ENCODE measurements at regions not wholly inside any gene's neighbourhood (a gene's known extent, or its start where the extent isn't known, plus 50 kb on each side); places are given as distances from the start of the nearest gene placed in this dataset.

GRCh38 chr15:35907511-35907910 is 361.5 kb upstream of the DPH6 start:
- Histone ChIP-seq H3K79me2 (ENCODE audit: low read depth) (no peaks in the 10 kb centered on the region), H4K20me1 (ENCODE audit: low read depth) (no peaks in the 10 kb centered on the region), H3K4me3 (no peak overlapping the region), H3K9me3 (ENCODE audit: low read depth) (no peaks in the 10 kb centered on the region), H3F3A (ENCODE audit: low read depth) (no peaks in the 10 kb centered on the region), H3K9ac (no peak overlapping the region), H3K27me3 (no peaks in the 10 kb centered on the region), H2AFZ (replicated peaks) (peak overlapping the region; percentile 3), H3K27ac (no peak overlapping the region), H3K4me1 (no peaks in the 10 kb centered on the region), H3K4me2 (no peak overlapping the region), H3K36me3 (no peaks in the 10 kb centered on the region)
- TF ChIP-seq EZH2 (IDR thresholded peaks at IDR 0.05) (no peak), EZH2phosphoT487 (IDR thresholded peaks at IDR 0.05) (no peak)
- TF ChIP-seq, protein P1, sequence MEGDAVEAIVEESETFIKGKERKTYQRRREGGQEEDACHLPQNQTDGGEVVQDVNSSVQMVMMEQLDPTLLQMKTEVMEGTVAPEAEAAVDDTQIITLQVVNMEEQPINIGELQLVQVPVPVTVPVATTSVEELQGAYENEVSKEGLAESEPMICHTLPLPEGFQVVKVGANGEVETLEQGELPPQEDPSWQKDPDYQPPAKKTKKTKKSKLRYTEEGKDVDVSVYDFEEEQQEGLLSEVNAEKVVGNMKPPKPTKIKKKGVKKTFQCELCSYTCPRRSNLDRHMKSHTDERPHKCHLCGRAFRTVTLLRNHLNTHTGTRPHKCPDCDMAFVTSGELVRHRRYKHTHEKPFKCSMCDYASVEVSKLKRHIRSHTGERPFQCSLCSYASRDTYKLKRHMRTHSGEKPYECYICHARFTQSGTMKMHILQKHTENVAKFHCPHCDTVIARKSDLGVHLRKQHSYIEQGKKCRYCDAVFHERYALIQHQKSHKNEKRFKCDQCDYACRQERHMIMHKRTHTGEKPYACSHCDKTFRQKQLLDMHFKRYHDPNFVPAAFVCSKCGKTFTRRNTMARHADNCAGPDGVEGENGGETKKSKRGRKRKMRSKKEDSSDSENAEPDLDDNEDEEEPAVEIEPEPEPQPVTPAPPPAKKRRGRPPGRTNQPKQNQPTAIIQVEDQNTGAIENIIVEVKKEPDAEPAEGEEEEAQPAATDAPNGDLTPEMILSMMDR (IDR thresholded peaks at IDR 0.05): no peak
- Mint-ChIP-seq H3K36me3 (no peaks in the 10 kb centered on the region), H3K9me3 (no peaks in the 10 kb centered on the region), H3K4me3 (no peak overlapping the region), H3K4me1 (no peaks in the 10 kb centered on the region), H3K27ac (no peak overlapping the region), H3K27me3 (ENCODE audit: insufficient read depth, low read depth) (no peaks in the 10 kb centered on the region)
- no peak for DNase-seq (ENCODE audit: low spot score)

GRCh38 chr15:35909414-35909813 is 363.4 kb upstream of the DPH6 start:
- Histone ChIP-seq H3K4me1 (no peaks in the 10 kb centered on the region), H3K9ac (no peak overlapping the region), H3F3A (ENCODE audit: low read depth) (no peaks in the 10 kb centered on the region), H3K36me3 (no peaks in the 10 kb centered on the region), H2AFZ (replicated peaks) (no peak overlapping the region), H3K79me2 (ENCODE audit: low read depth) (no peaks in the 10 kb centered on the region), H3K27ac (no peak overlapping the region), H3K9me3 (ENCODE audit: low read depth) (no peaks in the 10 kb centered on the region), H3K4me2 (no peak overlapping the region), H3K27me3 (no peaks in the 10 kb centered on the region), H3K4me3 (no peak overlapping the region), H4K20me1 (ENCODE audit: low read depth) (no peaks in the 10 kb centered on the region)
- Mint-ChIP-seq H3K27ac (no peak overlapping the region), H3K4me1 (no peaks in the 10 kb centered on the region), H3K27me3 (ENCODE audit: insufficient read depth, low read depth) (no peaks in the 10 kb centered on the region), H3K4me3 (no peak overlapping the region), H3K36me3 (no peaks in the 10 kb centered on the region), H3K9me3 (no peaks in the 10 kb centered on the region)
- no peak for TF ChIP-seq EZH2phosphoT487 (IDR thresholded peaks at IDR 0.05)
- no peak for TF ChIP-seq EZH2 (IDR thresholded peaks at IDR 0.05)
- TF ChIP-seq, protein P1 (IDR thresholded peaks at IDR 0.05): no peak
- DNase-seq (ENCODE audit: low spot score): no peak

GRCh38 chr15:35910227-35910626 is 364.3 kb upstream of the DPH6 start:
- no peak overlapping the region for H3K4me3 Mint-ChIP-seq
- H3K4me1 ChIP-seq: no peaks in the 10 kb centered on the region
- no peak overlapping the region for H2AFZ ChIP-seq (replicated peaks)
- no peak overlapping the region for H3K9ac ChIP-seq
- H3F3A ChIP-seq (ENCODE audit: low read depth): no peaks in the 10 kb centered on the region
- H3K9me3 ChIP-seq (ENCODE audit: low read depth): no peaks in the 10 kb centered on the region
- DNase-seq (ENCODE audit: low spot score): no peak
- H3K9me3 Mint-ChIP-seq: no peaks in the 10 kb centered on the region
- no peak overlapping the region for H3K27ac Mint-ChIP-seq
- H3K27me3 Mint-ChIP-seq (ENCODE audit: insufficient read depth, low read depth): no peaks in the 10 kb centered on the region
- H3K4me2 ChIP-seq: no peak overlapping the region
- H3K79me2 ChIP-seq (ENCODE audit: low read depth): no peaks in the 10 kb centered on the region
- no peak overlapping the region for H3K27ac ChIP-seq
- no peak overlapping the region for H3K4me3 ChIP-seq
- no peaks in the 10 kb centered on the region for H4K20me1 ChIP-seq (ENCODE audit: low read depth)
- no peaks in the 10 kb centered on the region for H3K36me3 Mint-ChIP-seq
- H3K36me3 ChIP-seq: no peaks in the 10 kb centered on the region
- TF ChIP-seq EZH2phosphoT487 (IDR thresholded peaks at IDR 0.05) (no peak), EZH2 (IDR thresholded peaks at IDR 0.05) (no peak)
- TF ChIP-seq, protein P1 (IDR thresholded peaks at IDR 0.05): no peak
- no peaks in the 10 kb centered on the region for H3K4me1 Mint-ChIP-seq
- no peaks in the 10 kb centered on the region for H3K27me3 ChIP-seq

Data from neural progenitor cell (in vitro differentiated cells).